Ishikawa (cell line): ENCODE measurements at regions not wholly inside any gene's neighbourhood (a gene's known extent, or its start where the extent isn't known, plus 50 kb on each side); places are given as distances from the start of the nearest gene placed in this dataset.

Source experiments
- EGR1 ChIP-seq: IDR thresholded peaks from 2 replicates; pipeline ENCODE4 v1.6.1; 2012
- NFIC ChIP-seq: IDR thresholded peaks from 2 replicates; pipeline ENCODE4 v1.6.1; 2012
- RAD21 ChIP-seq: IDR thresholded peaks from 2 replicates; pipeline ENCODE4 v1.6.1; 2012; ENCODE audit warnings: low read depth
- TAF1 ChIP-seq: IDR thresholded peaks from 2 replicates; pipeline ENCODE4 v1.6.1; 2012; ENCODE audit warnings: low read depth, mild to moderate bottlenecking
- TEAD4 ChIP-seq: IDR thresholded peaks from 2 replicates; pipeline ENCODE4 v1.6.1; 2012
- ZBTB7A ChIP-seq: IDR thresholded peaks from 2 replicates; pipeline ENCODE4 v1.6.1; 2012; ENCODE audit warnings: low read depth
- TF ChIP-seq, protein P1 (sequence below): IDR thresholded peaks from 2 replicates; pipeline ENCODE4 v1.6.1; 2012; ENCODE audit warnings: low read depth, mild to moderate bottlenecking

DNA sequence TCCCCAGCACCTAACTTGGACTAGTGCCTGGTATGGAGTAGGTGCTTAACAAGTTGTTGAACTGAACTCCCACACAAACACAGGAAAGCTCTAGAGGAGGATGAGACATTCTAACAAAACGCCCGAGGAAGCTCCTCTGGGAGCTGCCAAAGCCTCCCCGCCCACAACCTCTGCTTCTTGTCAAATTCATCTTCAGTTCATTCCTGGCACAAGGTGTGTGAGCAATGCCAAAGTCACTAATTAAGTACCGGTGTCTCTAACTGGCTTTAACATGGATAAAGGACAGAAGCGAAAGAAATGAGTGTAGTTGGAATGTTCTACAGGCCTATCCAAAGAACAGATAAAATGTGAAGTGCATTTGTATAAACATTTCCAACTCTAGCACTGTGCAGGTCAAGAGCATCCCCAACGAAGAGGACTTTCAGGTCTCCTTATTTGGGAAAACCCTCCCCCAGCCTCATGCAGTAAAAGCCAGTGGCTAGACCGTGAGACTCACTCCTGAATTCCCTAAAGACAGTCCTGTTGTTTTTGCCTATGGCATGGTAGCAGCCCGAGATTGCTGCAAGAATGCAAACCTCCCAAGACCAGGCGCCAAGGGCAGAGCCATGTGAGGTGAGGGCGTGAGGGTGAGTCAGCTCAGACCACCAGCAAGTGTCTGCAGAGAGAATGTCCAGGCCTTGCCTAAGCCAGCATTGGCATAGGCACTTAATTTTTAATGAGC lies 72.2 kb upstream of the KLF3 start:
- TF ChIP-seq, protein P1, sequence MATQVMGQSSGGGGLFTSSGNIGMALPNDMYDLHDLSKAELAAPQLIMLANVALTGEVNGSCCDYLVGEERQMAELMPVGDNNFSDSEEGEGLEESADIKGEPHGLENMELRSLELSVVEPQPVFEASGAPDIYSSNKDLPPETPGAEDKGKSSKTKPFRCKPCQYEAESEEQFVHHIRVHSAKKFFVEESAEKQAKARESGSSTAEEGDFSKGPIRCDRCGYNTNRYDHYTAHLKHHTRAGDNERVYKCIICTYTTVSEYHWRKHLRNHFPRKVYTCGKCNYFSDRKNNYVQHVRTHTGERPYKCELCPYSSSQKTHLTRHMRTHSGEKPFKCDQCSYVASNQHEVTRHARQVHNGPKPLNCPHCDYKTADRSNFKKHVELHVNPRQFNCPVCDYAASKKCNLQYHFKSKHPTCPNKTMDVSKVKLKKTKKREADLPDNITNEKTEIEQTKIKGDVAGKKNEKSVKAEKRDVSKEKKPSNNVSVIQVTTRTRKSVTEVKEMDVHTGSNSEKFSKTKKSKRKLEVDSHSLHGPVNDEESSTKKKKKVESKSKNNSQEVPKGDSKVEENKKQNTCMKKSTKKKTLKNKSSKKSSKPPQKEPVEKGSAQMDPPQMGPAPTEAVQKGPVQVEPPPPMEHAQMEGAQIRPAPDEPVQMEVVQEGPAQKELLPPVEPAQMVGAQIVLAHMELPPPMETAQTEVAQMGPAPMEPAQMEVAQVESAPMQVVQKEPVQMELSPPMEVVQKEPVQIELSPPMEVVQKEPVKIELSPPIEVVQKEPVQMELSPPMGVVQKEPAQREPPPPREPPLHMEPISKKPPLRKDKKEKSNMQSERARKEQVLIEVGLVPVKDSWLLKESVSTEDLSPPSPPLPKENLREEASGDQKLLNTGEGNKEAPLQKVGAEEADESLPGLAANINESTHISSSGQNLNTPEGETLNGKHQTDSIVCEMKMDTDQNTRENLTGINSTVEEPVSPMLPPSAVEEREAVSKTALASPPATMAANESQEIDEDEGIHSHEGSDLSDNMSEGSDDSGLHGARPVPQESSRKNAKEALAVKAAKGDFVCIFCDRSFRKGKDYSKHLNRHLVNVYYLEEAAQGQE: no peak
- no peak for TF ChIP-seq TEAD4
- TF ChIP-seq EGR1: no peak
- TF ChIP-seq TAF1: no peak
- TF ChIP-seq NFIC: no peak
- TF ChIP-seq ZBTB7A: no peak
- TF ChIP-seq RAD21: no peak
